PFSK-1 (cell line): ENCODE measurements at regions not wholly inside any gene's neighbourhood (a gene's known extent, or its start where the extent isn't known, plus 50 kb on each side); places are given as distances from the start of the nearest gene placed in this dataset.

Experiments used
- FOXP2 ChIP-seq: optimal IDR thresholded peaks from 2 replicates; pipeline ENCODE3; 2011; ENCODE audit warnings: borderline replicate concordance, control low read depth, inconsistent platforms; ENCODE audit not compliant: insufficient read depth; ENCODE audit errors: extremely low read length, extremely low read depth
- POLR2AphosphoS5 ChIP-seq: IDR thresholded peaks from 2 replicates; pipeline ENCODE4 v1.6.1; 2012; ENCODE audit warnings: low read depth, mild to moderate bottlenecking, control low read depth, low read length, moderate library complexity
- SIN3A ChIP-seq: IDR thresholded peaks from 2 replicates; pipeline ENCODE4 v1.6.1; 2012; ENCODE audit warnings: mild to moderate bottlenecking, low read length, moderate library complexity, borderline replicate concordance; ENCODE audit not compliant: insufficient read depth
- TAF1 ChIP-seq: IDR thresholded peaks from 2 replicates; pipeline ENCODE4 v1.6.1; 2012; ENCODE audit warnings: low read length, control low read depth, borderline replicate concordance; ENCODE audit not compliant: insufficient read depth
- TF ChIP-seq, protein P1 (sequence below), 2 experiments: IDR thresholded peaks; 2 replicates each; pipeline versions ENCODE4 v1.6.1 to v1.8.0; 2011 to 2012; ENCODE audit warnings: low read depth in 2 of 2, low read length in 2 of 2, control low read depth in 1 of 2, inconsistent platforms in 1 of 2, mild to moderate bottlenecking in 1 of 2, moderate library complexity in 1 of 2; ENCODE audit not compliant: insufficient read depth in 1 of 2

DNA sequence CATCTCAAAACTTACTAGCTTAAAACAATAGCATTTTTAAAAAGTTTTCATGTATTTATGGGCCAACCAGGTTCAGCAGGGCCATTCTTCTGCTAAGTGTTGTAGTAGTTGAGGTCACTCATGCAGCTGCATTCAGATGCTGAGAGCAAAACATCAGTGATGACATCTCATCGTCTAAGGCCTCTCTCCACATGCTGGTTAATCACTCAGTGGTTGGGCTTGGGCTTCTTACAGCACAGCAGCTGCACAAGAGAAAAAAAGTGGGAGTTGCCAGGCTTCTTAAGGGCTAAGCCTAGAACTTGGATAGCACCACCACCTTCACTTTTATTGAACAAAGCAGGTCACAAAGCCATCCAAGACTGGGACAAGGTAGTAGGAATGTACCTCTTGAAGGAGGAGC lies 190.3 kb downstream of the IRS1 start:
- TF ChIP-seq POLR2AphosphoS5 (no peak), SIN3A (no peak), TAF1 (no peak), FOXP2 (no peak)
- TF ChIP-seq, protein P1, sequence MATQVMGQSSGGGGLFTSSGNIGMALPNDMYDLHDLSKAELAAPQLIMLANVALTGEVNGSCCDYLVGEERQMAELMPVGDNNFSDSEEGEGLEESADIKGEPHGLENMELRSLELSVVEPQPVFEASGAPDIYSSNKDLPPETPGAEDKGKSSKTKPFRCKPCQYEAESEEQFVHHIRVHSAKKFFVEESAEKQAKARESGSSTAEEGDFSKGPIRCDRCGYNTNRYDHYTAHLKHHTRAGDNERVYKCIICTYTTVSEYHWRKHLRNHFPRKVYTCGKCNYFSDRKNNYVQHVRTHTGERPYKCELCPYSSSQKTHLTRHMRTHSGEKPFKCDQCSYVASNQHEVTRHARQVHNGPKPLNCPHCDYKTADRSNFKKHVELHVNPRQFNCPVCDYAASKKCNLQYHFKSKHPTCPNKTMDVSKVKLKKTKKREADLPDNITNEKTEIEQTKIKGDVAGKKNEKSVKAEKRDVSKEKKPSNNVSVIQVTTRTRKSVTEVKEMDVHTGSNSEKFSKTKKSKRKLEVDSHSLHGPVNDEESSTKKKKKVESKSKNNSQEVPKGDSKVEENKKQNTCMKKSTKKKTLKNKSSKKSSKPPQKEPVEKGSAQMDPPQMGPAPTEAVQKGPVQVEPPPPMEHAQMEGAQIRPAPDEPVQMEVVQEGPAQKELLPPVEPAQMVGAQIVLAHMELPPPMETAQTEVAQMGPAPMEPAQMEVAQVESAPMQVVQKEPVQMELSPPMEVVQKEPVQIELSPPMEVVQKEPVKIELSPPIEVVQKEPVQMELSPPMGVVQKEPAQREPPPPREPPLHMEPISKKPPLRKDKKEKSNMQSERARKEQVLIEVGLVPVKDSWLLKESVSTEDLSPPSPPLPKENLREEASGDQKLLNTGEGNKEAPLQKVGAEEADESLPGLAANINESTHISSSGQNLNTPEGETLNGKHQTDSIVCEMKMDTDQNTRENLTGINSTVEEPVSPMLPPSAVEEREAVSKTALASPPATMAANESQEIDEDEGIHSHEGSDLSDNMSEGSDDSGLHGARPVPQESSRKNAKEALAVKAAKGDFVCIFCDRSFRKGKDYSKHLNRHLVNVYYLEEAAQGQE (IDR thresholded peaks at IDR 0.05; ENCODE audit: insufficient read depth in 1 of 2, low read depth in 2 of 2, low read length in 2 of 2) = no peak

- TF ChIP-seq, protein P1 (IDR thresholded peaks at IDR 0.05; ENCODE audit: insufficient read depth in 1 of 2, low read depth in 2 of 2, low read length in 2 of 2) = no peak
Measured at GRCh38 chr2:226608451-226608850, 191.2 kb downstream of the IRS1 start.

DNA sequence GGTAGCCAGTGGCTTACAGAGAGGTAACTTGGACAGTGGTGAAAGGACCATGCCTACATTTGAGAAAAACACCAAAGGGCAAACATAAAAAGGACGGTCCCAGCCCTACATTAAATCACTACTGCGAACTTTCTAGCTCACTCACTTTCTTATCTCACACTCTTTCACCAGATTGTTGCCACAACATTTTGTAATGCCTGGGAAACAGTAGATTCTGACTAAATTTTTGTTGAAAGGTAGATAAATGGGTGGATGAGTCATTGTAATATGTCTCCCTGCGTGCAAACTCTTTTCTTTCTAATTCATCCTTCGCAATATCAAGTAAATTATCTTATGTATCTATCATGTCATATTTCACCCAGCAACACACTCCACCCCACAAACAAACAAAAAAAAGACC lies 192.2 kb downstream of the IRS1 start:
- TF ChIP-seq, protein P1 (IDR thresholded peaks at IDR 0.05; ENCODE audit: insufficient read depth in 1 of 2, low read depth in 2 of 2, low read length in 2 of 2) = no peak
- TF ChIP-seq FOXP2 (no peak), SIN3A (no peak), TAF1 (no peak), POLR2AphosphoS5 (no peak)

GRCh38 chr2:226605642-226606041 lies 194.0 kb downstream of the IRS1 start:
- no peak for TF ChIP-seq FOXP2

- TF ChIP-seq TAF1 (no peak), SIN3A (no peak)
Measured at GRCh38 chr2:226603606-226604005, 196.0 kb downstream of the IRS1 start.

GRCh38 chr2:226601881-226602662 lies 197.5 kb downstream of the IRS1 start:
- TF ChIP-seq TAF1 (no peak), SIN3A (no peak), POLR2AphosphoS5 (no peak), FOXP2 (no peak)
- TF ChIP-seq, protein P1 (IDR thresholded peaks at IDR 0.05; ENCODE audit: insufficient read depth in 1 of 2, low read depth in 2 of 2, low read length in 2 of 2) = no peak
